SJCRH30 (cell line): ENCODE measurements at regions not wholly inside any gene's neighbourhood (a gene's known extent, or its start where the extent isn't known, plus 50 kb on each side); places are given as distances from the start of the nearest gene placed in this dataset.
"Not testable (repeated sequence)": the region's sequence is repeated elsewhere in the genome, so short reads cannot be mapped to it uniquely, and the experiment has no call there.

ENCODE experiments used
- DNase-seq, 2 experiments: peaks; one replicate each; pipeline ENCODE4 v3.0.0-alpha.2; 2015 to 2020
- H3K27ac ChIP-seq: fragments of 250-450 bp; sonication (Bioruptor Pico); 2 replicates; pipeline ENCODE4 v1.5.1; 2020; ENCODE audit warnings: mild to moderate bottlenecking, moderate library complexity
- H3K27me3 ChIP-seq: fragments of 250-450 bp; sonication (Bioruptor Pico); 2 replicates; pipeline ENCODE4 v1.5.1; 2020; ENCODE audit warnings: mild to moderate bottlenecking, moderate library complexity
- H3K36me3 ChIP-seq: fragments of 250-450 bp; sonication (Bioruptor Pico); 2 replicates; pipeline ENCODE4 v1.5.1; 2020; ENCODE audit warnings: mild to moderate bottlenecking, moderate library complexity
- H3K4me1 ChIP-seq: fragments of 250-450 bp; sonication (Bioruptor Pico); 2 replicates; pipeline ENCODE4 v1.5.1; 2020; ENCODE audit warnings: mild to moderate bottlenecking, moderate library complexity
- H3K4me3 ChIP-seq: fragments of 250-450 bp; sonication (Bioruptor Pico); 2 replicates; pipeline ENCODE4 v1.5.1; 2020; ENCODE audit warnings: mild to moderate bottlenecking, moderate library complexity
- H3K9me3 ChIP-seq: fragments of 250-450 bp; sonication (Bioruptor Pico); replicated peaks from 2 replicates; pipeline ENCODE4 v1.5.1; 2020; ENCODE audit warnings: mild to moderate bottlenecking, moderate library complexity

DNA sequence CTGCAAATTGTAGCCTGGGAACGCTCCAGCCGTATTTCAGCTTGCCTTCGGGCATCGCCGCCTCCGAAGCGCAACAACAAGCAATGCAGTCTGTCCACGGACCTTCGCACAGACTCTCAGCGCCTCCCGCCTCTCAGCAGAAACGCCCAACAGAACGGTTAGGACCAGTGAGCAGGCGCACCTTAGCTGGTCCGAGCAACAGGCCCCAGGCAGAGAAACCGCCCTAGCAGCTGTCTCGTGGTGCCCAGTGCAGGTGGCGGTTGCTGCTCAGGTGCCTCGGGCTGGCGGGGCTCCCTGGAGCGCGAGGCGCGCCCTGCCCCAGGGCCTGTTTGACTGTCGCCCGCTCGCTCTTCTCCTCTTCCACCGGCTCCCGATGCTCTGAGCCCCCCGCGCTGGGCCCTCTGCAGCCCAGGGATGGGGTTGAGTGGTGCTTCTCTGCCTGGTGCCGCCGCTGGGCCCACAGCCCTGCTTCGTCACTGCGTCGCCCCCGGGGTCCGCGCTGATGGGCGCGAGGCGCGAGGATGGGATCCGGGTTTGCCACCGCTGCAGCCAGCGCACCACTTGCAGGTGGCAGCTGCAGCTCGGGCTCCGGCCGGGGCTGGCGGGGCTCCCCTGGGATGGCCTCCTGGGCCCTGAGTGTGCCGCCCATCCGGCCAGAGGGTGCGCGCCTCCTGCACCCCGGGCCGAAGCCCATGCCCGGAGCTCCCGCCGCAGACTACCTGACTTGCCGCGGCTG is 268.4 kb upstream of the FRG2C start:
- no peaks in the 10 kb centered on the region for H3K9me3 ChIP-seq
- H3K27ac ChIP-seq: no peak overlapping the region
- DNase-seq: no peak
- no peaks in the 10 kb centered on the region for H3K4me1 ChIP-seq
- H3K4me3 ChIP-seq: no peak overlapping the region
- H3K36me3 ChIP-seq: no peaks in the 10 kb centered on the region
- no peaks in the 10 kb centered on the region for H3K27me3 ChIP-seq

DNA sequence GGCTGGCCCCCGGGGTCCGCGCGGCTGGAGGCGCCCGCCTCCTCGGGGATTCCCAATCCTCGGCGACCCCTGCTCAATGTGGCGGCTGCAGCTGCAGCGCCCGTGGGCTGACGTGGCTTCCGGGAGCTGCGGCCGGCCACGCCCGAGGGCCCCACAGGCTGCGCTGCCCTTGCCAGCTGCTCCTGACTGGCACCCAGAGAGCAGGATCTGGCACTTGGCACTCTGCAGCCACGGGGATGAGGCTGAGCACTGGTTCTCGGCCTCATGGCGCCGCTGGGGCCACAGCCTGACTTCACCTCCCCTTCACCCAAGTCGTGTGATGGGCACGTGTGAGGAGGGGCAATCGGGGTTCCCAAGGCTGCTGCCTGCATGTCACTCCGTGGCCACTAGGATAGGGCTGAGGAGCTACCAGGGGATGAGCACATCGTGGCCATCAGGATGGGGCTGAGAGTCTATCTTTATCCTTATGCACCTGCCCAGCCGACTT is 267.8 kb upstream of the FRG2C start:
- Histone ChIP-seq H3K4me3 (no peak overlapping the region), H3K9me3 (no peaks in the 10 kb centered on the region), H3K27ac (no peak overlapping the region), H3K36me3 (no peaks in the 10 kb centered on the region), H3K4me1 (no peaks in the 10 kb centered on the region), H3K27me3 (no peaks in the 10 kb centered on the region)
- no peak for DNase-seq

DNA sequence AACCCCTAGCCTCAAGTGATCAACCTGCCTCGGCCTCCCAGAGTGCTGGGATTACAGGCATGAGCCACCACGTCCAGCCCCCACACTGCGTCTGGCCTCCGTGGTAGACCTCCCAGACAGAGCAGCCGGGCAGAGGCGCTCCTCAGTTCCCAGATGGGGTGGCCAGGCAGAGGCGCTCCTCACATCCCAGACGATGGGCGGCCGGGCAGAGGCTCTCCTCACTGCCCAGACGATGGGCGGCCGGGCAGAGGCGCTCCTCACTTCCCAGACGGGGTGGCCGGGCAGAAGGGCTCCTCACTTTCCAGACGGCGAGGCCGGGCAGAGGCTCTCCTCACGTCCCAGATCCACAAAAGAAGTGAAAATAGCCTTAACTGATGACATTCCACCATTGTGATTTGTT is 266.6 kb upstream of the FRG2C start:
- not testable (repeated sequence) for H3K36me3 ChIP-seq, H3K27me3 ChIP-seq, H3K27ac ChIP-seq, H3K4me3 ChIP-seq, H3K4me1 ChIP-seq, DNase-seq, H3K9me3 ChIP-seq

DNA sequence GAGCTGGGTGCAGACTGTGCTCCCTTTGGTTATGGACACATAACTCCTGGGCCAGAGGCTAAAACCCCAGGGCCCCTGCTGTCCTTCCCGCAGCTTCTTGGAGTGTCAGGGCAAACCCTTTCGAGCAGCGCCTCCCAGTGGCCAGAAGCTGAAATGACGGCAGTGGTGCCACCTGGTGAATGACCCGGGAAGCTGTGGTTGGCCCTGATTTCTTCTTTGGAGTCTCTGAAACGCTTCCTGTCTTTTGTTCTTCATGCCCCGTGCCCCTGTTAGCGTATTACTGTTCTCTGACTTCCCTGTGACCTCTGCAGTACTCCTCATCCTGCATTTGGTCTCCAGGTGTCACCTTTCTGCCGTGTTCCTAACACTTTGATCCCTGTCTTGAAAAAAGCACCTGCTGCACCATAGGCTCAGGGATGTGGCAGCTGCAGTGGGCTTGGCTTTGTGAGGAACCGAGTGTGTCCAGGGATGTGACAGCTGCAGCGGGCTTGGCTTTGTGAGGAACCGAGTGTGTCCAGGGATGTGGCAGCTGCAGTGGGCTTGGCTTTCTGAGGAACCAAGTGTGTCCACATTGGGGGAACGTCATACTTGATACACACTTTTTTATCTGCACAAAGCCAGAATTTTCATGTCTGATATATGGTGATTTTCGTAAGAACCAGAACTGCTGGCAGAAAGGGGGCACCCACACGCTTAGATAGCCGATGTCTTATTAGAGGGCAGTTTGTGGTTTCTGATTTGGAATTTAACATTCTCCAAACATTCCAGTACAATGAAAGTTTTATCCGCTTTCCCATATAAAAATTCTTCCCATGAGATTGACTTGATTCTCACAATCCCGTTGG is 241.8 kb upstream of the FRG2C start:
- not testable (repeated sequence) for H3K36me3 ChIP-seq, H3K27me3 ChIP-seq, H3K4me3 ChIP-seq, H3K9me3 ChIP-seq
- peak; percentile 65 to 78 for DNase-seq
- Histone ChIP-seq H3K27ac (peak overlapping the region; percentile 78), H3K4me1 (peaks cover 11% of the 10 kb centered on the region; the same call in 1 of the 2 replicates)

DNA sequence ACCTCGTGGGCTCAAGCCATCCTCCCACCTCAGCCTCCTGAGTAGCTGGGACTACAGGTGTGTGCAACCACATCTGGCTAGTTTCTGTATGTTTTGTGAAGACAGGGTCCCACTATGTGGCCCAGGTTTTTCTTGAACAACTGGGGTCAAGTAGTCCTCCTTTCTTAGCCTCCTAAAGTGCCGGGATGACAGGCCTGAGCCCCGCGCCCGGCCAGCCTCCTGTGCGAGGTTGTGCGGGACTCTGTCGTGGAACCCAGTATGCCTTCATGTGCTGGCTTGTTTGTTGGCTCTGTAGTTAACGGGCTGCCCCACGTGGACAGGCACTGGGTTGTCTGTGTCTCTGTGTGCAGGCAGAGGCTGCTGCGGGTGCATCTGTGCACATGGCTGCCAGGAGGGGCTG is 238.7 kb upstream of the FRG2C start:
- H3K4me3 ChIP-seq, H3K27ac ChIP-seq, H3K36me3 ChIP-seq, H3K9me3 ChIP-seq, H3K27me3 ChIP-seq, DNase-seq: not testable (repeated sequence)
- peaks cover 11% of the 10 kb centered on the region; the same call in 1 of the 2 replicates for H3K4me1 ChIP-seq

DNA sequence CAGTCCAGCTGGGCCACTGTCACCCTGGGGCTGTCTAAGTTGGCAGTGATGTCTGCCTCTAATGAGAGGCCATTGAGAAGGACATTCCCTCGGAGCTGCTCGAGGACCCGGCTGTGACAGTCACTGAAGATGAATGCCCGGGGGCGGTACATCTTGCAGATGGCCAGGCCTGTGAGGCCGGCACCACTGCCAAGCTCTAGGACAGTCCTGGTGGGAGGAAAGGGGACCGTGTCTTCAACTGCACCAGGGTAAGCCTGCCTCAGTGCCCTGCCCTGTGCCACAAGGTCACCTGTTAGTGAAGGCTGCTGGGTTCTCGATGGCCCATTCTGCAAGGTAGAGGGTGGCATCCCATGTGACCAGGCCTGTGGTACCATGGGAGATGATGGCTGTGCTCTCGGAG is 236.6 kb upstream of the FRG2C start:
- not testable (repeated sequence) for H3K4me3 ChIP-seq, H3K27me3 ChIP-seq, H3K27ac ChIP-seq, H3K9me3 ChIP-seq, H3K36me3 ChIP-seq, DNase-seq
- peaks cover 19% of the 10 kb centered on the region; the same call in 1 of the 2 replicates for H3K4me1 ChIP-seq

DNA sequence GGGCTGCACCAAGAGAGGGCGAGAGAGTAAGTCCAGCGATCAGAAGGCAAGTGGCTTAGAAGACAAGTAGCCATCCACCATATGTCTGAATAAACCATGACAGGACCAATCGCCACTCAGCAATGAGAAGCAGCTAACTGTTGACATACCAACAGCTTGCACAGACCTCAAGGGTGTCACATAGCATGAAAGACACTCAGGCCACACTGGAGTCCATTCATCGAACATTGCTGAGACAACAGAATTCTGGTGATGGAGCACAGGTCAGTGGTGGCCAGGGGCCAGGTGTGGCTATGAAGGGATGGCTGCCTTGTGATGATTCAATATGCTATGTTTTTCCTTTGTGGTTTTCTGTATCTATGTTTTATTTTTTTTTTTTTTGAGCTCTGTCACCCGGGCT is 236.2 kb upstream of the FRG2C start:
- not testable (repeated sequence) for H3K27me3 ChIP-seq, H3K4me3 ChIP-seq, DNase-seq

DNA sequence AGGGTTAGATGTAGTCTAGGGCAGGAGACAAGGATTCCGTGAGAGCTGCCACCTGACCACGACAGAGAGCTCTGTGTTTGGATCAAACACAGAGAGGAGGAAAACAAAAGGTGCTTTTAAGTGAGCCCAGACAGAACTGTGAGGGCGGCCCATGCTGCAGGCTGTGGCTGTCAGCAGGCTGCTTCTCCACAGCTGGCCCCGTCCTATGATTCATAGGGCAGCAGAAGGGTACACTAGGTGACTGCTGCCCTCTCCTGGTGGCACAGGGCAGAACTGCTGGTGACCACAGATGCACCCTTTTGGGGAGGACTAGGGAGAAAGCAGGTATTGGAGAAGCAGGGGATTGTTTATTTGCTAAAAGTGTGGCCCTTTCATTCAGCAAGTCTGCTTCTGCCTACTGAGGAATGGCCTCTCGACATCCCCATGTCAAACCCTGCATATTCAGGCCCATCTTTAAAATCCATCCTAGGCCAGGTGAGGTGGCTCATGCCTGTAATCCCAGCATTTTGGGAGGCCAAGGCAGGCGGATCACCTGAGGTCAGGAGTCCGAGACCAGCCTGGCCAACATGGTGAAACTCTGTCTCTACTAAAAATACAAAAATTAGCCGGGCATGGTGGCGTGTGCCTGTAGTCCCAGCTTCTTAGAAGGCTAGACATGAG is 234.4 kb upstream of the FRG2C start:
- not testable (repeated sequence) for H3K36me3 ChIP-seq, H3K9me3 ChIP-seq, H3K27me3 ChIP-seq, H3K4me3 ChIP-seq
- DNase-seq: peak; percentile 78 to 81
- H3K27ac ChIP-seq: peak overlapping the region; percentile 33; the same call in 1 of the 2 replicates
- H3K4me1 ChIP-seq: peaks cover 22% of the 10 kb centered on the region; the same call in 1 of the 2 replicates

More for the DNA sequence above, 236.2 kb upstream of the FRG2C start:
- H3K36me3 ChIP-seq, H3K9me3 ChIP-seq, H3K27ac ChIP-seq: not testable (repeated sequence)
- H3K4me1 ChIP-seq: peaks cover 16% of the 10 kb centered on the region; the same call in 1 of the 2 replicates

DNA sequence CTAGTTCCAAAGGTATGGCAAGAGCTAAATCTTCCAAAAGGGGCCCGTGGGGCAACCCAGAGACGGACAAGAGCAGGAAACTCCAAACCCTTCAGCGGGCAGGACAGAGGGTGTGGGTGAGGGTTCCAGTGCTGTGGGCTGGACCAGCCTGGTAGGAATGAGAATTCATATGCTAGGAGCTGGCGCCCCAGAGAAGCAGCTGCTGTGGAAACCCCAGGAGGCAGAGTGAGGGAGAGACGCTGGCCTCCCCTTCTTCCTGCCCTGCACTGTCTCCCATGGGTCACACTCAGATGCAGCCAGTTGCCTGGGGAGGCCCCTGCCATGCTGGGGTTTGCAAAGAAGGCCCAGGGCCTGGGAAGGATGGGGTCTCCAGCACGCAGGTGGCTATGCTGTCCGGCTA is 233.7 kb upstream of the FRG2C start:
- Histone ChIP-seq H3K4me1 (peaks cover 22% of the 10 kb centered on the region; the same call in 1 of the 2 replicates), H3K27ac (peak overlapping the region; percentile 32)
- H3K9me3 ChIP-seq, H3K27me3 ChIP-seq, H3K4me3 ChIP-seq, H3K36me3 ChIP-seq: not testable (repeated sequence)
- peak; percentile 32 to 38 for DNase-seq

DNA sequence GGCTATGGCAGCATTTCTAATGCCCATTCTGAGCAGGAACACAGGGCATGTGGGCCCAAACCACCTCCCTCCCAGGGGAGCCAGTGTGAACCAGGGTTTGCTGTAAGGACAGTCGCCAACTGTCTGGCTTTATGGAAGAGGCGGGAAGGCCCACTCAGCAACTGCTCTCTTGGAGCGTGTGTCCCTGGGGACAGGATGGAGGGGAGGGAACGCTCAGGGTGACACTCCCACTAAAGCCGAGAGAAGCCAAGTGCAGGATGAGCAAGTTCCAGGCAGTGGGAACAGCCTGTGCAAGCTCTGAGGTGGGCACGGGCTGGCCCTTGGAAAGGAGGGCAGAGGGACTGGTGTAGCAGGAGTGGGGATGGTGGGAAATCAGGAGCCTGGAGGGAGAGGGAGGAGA is 233.0 kb upstream of the FRG2C start:
- not testable (repeated sequence) for H3K9me3 ChIP-seq, H3K27me3 ChIP-seq, H3K4me3 ChIP-seq, H3K36me3 ChIP-seq
- DNase-seq: peak; percentile 34 to 39
- peak overlapping the region; percentile 32 for H3K27ac ChIP-seq
- peaks cover 22% of the 10 kb centered on the region; the same call in 1 of the 2 replicates for H3K4me1 ChIP-seq

DNA sequence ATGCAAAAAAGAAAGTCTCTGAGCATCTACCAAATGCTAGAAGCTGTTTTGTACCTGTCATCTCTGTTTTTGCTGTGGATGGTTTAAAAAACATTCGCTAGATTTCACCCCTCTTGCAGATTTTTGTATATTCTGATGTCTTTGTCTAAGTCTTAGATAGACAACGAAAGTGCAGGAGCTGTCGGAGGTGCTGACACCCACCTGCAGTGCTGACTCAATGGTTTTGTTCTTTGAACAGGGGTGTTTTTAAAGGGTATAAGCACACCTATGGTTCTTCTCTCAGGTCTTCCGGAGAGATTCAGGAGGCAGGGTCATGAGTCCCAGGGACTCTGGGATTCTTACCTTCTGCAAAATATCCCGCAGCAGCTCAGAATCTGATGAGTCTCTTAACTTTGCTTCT is 231.7 kb upstream of the FRG2C start:
- Histone ChIP-seq H3K4me3 (peak overlapping the region; percentile 19; the same call in 1 of the 2 replicates), H3K27ac (peak overlapping the region; percentile 100), H3K4me1 (peaks cover 22% of the 10 kb centered on the region; the same call in 1 of the 2 replicates)
- not testable (repeated sequence) for H3K36me3 ChIP-seq, H3K27me3 ChIP-seq, H3K9me3 ChIP-seq, DNase-seq

DNA sequence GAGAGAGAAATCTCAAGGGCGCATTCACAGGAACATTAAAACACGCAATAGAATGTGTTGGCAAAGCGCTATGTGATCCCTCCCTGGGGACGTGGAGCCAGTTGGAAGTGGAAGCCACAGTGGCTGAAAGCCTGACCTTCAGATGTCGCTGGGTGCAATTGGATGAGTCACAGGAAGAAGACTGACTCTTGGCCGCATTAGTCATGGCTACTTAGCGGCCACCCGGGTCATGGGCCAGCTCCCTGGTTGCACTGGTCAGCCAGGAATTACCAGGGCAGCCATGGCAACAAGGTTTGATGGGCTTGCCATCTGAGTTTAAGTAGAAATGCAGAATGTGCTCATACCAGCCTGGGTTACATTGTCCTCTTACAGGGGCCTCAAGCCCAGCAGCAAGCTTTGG is 231.2 kb upstream of the FRG2C start:
- not testable (repeated sequence) for H3K27me3 ChIP-seq, H3K9me3 ChIP-seq, H3K36me3 ChIP-seq
- Histone ChIP-seq H3K27ac (peak overlapping the region; percentile 100), H3K4me3 (peak overlapping the region; percentile 98; the same call in 1 of the 2 replicates), H3K4me1 (peaks cover 22% of the 10 kb centered on the region; the same call in 1 of the 2 replicates)
- DNase-seq: peak; percentile 88 to 91

DNA sequence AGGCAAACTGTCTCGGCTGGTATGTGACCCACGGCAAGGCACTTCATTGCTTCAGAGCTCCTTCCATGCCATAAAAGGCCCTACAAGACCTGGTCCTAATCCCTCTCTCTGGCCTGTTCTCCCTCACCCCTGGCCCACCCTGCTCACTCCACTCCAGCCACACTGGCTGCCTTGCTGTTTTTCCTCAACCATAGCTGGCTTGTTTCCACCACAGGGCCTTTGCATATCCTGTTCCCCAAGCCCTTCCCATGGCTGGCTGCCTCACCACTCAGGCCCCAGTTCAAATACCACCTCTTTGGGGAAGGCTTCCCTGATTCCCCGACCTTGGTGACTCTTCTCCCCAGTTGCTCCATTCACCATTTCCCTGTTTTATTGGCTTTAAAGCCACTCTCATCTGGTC is 230.8 kb upstream of the FRG2C start:
- not testable (repeated sequence) for H3K9me3 ChIP-seq, H3K27me3 ChIP-seq, DNase-seq, H3K36me3 ChIP-seq
- Histone ChIP-seq H3K4me1 (peaks cover 22% of the 10 kb centered on the region; the same call in 1 of the 2 replicates), H3K4me3 (peak overlapping the region; percentile 98), H3K27ac (peak overlapping the region; percentile 100)

DNA sequence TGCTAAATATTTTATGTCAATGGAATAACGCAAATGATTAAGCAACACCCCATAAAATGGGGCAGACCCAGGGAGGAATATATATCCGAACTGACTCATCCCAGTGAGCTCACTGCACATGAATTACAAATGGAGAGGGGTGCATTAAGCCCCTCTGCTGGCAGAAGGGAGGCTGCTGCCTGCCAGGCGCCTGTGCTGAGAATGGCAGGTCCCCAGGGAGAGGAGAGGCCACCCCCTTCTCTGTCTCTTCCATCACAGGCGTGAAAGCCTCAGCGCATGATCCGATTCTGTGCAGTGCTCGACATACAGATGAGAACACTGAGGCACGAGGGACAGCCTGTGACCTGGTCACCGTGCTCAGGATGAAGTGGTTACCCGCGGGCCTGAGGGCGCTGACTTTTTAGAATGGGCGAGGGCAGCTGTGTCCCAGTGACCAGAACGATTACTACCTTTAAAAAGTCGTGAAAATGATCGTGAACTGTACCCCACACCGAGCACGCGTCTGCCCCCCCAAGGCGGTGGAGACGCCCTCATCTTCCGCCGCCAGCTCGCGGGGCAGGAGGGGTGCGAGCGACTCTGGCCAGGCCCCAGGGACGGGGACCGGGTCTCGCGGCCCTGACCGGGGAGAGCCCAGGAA is 229.7 kb upstream of the FRG2C start:
- peak; percentile 68 to 83 for DNase-seq
- H3K27me3 ChIP-seq: not testable (repeated sequence)

More for the DNA sequence above, 229.7 kb upstream of the FRG2C start:
- not testable (repeated sequence) for H3K9me3 ChIP-seq, H3K36me3 ChIP-seq
- peak overlapping the region; percentile 100 for H3K27ac ChIP-seq
- peak overlapping the region; percentile 98 for H3K4me3 ChIP-seq
- H3K4me1 ChIP-seq: peaks cover 22% of the 10 kb centered on the region; the same call in 1 of the 2 replicates
